PC-3 (cell line): ENCODE measurements at regions not wholly inside any gene's neighbourhood (a gene's known extent, or its start where the extent isn't known, plus 50 kb on each side); places are given as distances from the start of the nearest gene placed in this dataset.

Experiments used
- ATAC-seq: fragments of 200-7000 bp; cut with Tn5 transposase; 2 replicates; pipeline ENCODE4 v1.9.1; 2020; ENCODE audit warnings: mild to moderate bottlenecking, moderate library complexity
- BruUV-seq: library from RNA; stranded (reverse); fragments of 400-500 nt; replicated peaks from 2 replicates; lab custom pipeline; 2021; lab: Mats Ljungman, UMichigan
- CTCF ChIA-PET: fragments of 300-600 bp; sonication (Branson Sonifier 250); formaldehyde crosslinking; loops from one replicate; lab custom pipeline; 2022; ENCODE audit warnings: antibody characterized with exemption; lab: Charles Lee
- POLR2A ChIA-PET: fragments of 300-600 bp; sonication (Branson Sonifier 250); formaldehyde crosslinking; loops from one replicate; lab custom pipeline; 2022; ENCODE audit warnings: antibody characterized with exemption; ENCODE audit not compliant: unreplicated experiment; lab: Charles Lee
- DNase-seq: peaks from one replicate; pipeline ENCODE4 v3.0.0-alpha.2; 2015
- H2AFZ ChIP-seq: fragments of 300-600 bp; sonication (generic); 2 replicates; pipeline ENCODE4 v1.6.0; 2016; ENCODE audit warnings: antibody characterized with exemption, low read length
- H3F3A ChIP-seq: fragments of 300-600 bp; sonication (generic); one replicate; pipeline ENCODE4 v1.6.0; 2017; ENCODE audit warnings: antibody characterized with exemption, low read length, control low read depth, mild to moderate bottlenecking; ENCODE audit not compliant: unreplicated experiment
- H3K27ac ChIP-seq: fragments of 300-600 bp; sonication (generic); 2 replicates; pipeline ENCODE4 v1.5.1; 2016; ENCODE audit warnings: mild to moderate bottlenecking, low read length
- H3K27me3 ChIP-seq: fragments of 300-600 bp; sonication (generic); 2 replicates; pipeline ENCODE4 v1.6.1; 2016; ENCODE audit warnings: low read length, mixed read lengths
- H3K36me3 ChIP-seq: fragments of 300-600 bp; sonication (generic); 2 replicates; pipeline ENCODE4 v1.6.1; 2016; ENCODE audit warnings: low read depth, mixed run types, low read length, mixed read lengths
- H3K4me1 ChIP-seq: fragments of 300-600 bp; sonication (generic); 2 replicates; pipeline ENCODE4 v1.5.1; 2016; ENCODE audit warnings: low read length; ENCODE audit not compliant: insufficient read depth
- H3K4me2 ChIP-seq: fragments of 300-600 bp; sonication (generic); 2 replicates; pipeline ENCODE4 v1.6.0; 2016; ENCODE audit warnings: low read length
- H3K4me3 ChIP-seq: fragments of 300-600 bp; sonication (generic); 2 replicates; pipeline ENCODE4 v1.5.1; 2016; ENCODE audit warnings: mild to moderate bottlenecking, low read length, mixed read lengths
- H3K79me2 ChIP-seq: fragments of 300-600 bp; sonication (generic); 2 replicates; pipeline ENCODE4 v1.6.1; 2017; ENCODE audit warnings: low read length, mixed read lengths
- H3K9ac ChIP-seq: fragments of 300-600 bp; sonication (generic); 2 replicates; pipeline ENCODE4 v1.6.0; 2016; ENCODE audit warnings: mild to moderate bottlenecking, low read length
- H3K9me2 ChIP-seq: fragments of 300-600 bp; sonication (generic); replicated peaks from 2 replicates; pipeline ENCODE4 v1.6.1; 2016; ENCODE audit warnings: mixed run types, low read length, mixed read lengths
- H3K9me3 ChIP-seq: fragments of 300-600 bp; sonication (generic); 2 replicates; pipeline ENCODE4 v1.6.1; 2016; ENCODE audit warnings: low read length, mixed read lengths
- H4K20me1 ChIP-seq: fragments of 300-600 bp; sonication (generic); 2 replicates; pipeline ENCODE4 v1.6.1; 2016; ENCODE audit warnings: low read length, mixed read lengths
- EZH2 ChIP-seq: fragments of 300-600 bp; sonication (generic); IDR thresholded peaks from one replicate; pipeline ENCODE4 v1.6.1; 2017; ENCODE audit warnings: antibody characterized with exemption, mild to moderate bottlenecking, low read length; ENCODE audit not compliant: unreplicated experiment
- EZH2phosphoT487 ChIP-seq: fragments of 300-600 bp; sonication (generic); IDR thresholded peaks from 2 replicates; pipeline ENCODE4 v1.6.1; 2018; ENCODE audit warnings: mild to moderate bottlenecking, antibody characterized with exemption, low read length, borderline replicate concordance
- intact Hi-C: fragments of 100-400 bp; cut with micrococcal nuclease; formaldehyde crosslinking; loops from 2 replicates; pipeline ENCODE4 v1.9.0; 2023
- TF ChIP-seq, protein P1 (sequence below): fragments of 300-600 bp; sonication (generic); conservative IDR thresholded peaks from 2 replicates; pipeline ENCODE4 v1.5.1; 2017; ENCODE audit warnings: antibody characterized with exemption, low read depth, mild to moderate bottlenecking, low read length

DNA sequence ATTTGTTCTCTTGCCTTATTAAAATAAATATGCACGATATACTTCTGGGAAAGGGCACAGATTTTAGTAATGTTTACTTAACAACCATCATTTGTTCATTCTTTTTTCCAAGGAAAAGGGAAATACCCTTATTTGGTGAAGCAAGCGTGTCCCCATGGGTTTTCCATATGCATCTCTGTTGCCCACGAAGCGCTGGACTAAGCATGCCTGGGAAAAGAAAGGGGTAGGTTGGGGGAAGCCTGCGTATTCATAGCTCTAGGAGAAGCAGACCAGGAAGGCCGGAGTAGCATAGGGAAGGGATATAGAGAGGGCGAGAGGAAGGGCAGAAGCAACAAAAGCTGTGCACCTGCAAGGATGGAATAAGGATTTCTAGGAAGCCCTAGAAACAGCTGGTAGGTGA, 61.8 kb upstream of the ACO1 start:
- DNase-seq (no peak), ATAC-seq (no peak)
- intact Hi-C loops = no loop called here
- no peaks in the 10 kb centered on the region for H4K20me1 ChIP-seq
- no peaks in the 10 kb centered on the region for H3K4me1 ChIP-seq
- BruUV-seq = no TSS peak
- no peak overlapping the region for H3K4me2 ChIP-seq
- CTCF ChIA-PET = no interaction called here
- H3K36me3 ChIP-seq = no peaks in the 10 kb centered on the region
- POLR2A ChIA-PET = no interaction called here
- H3K27me3 ChIP-seq = peaks cover 51% of the 10 kb centered on the region
- no peaks in the 10 kb centered on the region for H3K9me3 ChIP-seq
- H3K79me2 ChIP-seq = no peaks in the 10 kb centered on the region
- H3K9me2 ChIP-seq = no peaks in the 10 kb centered on the region
- no peak overlapping the region for H3K4me3 ChIP-seq
- no peak overlapping the region for H3K9ac ChIP-seq
- no peak for TF ChIP-seq EZH2phosphoT487
- H3K27ac ChIP-seq = no peak overlapping the region
- no peak overlapping the region for H2AFZ ChIP-seq
- no peaks in the 10 kb centered on the region for H3F3A ChIP-seq

GRCh38 chr9:32326146-32326545, 58.3 kb upstream of the ACO1 start:
- H3K9me2 ChIP-seq = no peaks in the 10 kb centered on the region
- no TSS peak for BruUV-seq
- no peak for DNase-seq
- CTCF ChIA-PET = no interaction called here
- no peaks in the 10 kb centered on the region for H3F3A ChIP-seq
- H4K20me1 ChIP-seq = no peaks in the 10 kb centered on the region
- H3K36me3 ChIP-seq = no peaks in the 10 kb centered on the region
- POLR2A ChIA-PET = no interaction called here
- H3K9me3 ChIP-seq = no peaks in the 10 kb centered on the region
- no peak overlapping the region for H3K27ac ChIP-seq
- H3K4me1 ChIP-seq = no peaks in the 10 kb centered on the region
- intact Hi-C loops = no loop called here
- H3K9ac ChIP-seq = no peak overlapping the region
- no peak overlapping the region for H3K4me3 ChIP-seq
- no peak for TF ChIP-seq EZH2phosphoT487
- TF ChIP-seq, protein P1, sequence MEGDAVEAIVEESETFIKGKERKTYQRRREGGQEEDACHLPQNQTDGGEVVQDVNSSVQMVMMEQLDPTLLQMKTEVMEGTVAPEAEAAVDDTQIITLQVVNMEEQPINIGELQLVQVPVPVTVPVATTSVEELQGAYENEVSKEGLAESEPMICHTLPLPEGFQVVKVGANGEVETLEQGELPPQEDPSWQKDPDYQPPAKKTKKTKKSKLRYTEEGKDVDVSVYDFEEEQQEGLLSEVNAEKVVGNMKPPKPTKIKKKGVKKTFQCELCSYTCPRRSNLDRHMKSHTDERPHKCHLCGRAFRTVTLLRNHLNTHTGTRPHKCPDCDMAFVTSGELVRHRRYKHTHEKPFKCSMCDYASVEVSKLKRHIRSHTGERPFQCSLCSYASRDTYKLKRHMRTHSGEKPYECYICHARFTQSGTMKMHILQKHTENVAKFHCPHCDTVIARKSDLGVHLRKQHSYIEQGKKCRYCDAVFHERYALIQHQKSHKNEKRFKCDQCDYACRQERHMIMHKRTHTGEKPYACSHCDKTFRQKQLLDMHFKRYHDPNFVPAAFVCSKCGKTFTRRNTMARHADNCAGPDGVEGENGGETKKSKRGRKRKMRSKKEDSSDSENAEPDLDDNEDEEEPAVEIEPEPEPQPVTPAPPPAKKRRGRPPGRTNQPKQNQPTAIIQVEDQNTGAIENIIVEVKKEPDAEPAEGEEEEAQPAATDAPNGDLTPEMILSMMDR = no peak
- TF ChIP-seq EZH2 = no peak
- no peaks in the 10 kb centered on the region for H3K79me2 ChIP-seq
- no peak for ATAC-seq
- no peak overlapping the region for H2AFZ ChIP-seq
- H3K4me2 ChIP-seq = no peak overlapping the region
- peaks cover 24% of the 10 kb centered on the region; the same call in 1 of the 2 replicates for H3K27me3 ChIP-seq

- H3K9me3 ChIP-seq = no peaks in the 10 kb centered on the region
- no peak overlapping the region for H3K9ac ChIP-seq
- H3F3A ChIP-seq = no peaks in the 10 kb centered on the region
- ChIA-PET POLR2A (no interaction called here), CTCF (no interaction called here)
- H3K4me2 ChIP-seq = no peak overlapping the region
- H2AFZ ChIP-seq = no peak overlapping the region
- intact Hi-C loops = no loop called here
- BruUV-seq = no TSS peak
- H3K9me2 ChIP-seq = no peaks in the 10 kb centered on the region
- no peaks in the 10 kb centered on the region for H3K36me3 ChIP-seq
- H3K27ac ChIP-seq = no peak overlapping the region
- H3K4me1 ChIP-seq = no peaks in the 10 kb centered on the region
- H3K79me2 ChIP-seq = no peaks in the 10 kb centered on the region
- DNase-seq = no peak
- no peak overlapping the region for H3K4me3 ChIP-seq
- no peak for ATAC-seq
- peaks cover 47% of the 10 kb centered on the region for H3K27me3 ChIP-seq
- no peaks in the 10 kb centered on the region for H4K20me1 ChIP-seq
- TF ChIP-seq EZH2phosphoT487 (no peak), EZH2 (no peak)
Measured at GRCh38 chr9:32331240-32331639, 53.2 kb upstream of the ACO1 start.

DNA sequence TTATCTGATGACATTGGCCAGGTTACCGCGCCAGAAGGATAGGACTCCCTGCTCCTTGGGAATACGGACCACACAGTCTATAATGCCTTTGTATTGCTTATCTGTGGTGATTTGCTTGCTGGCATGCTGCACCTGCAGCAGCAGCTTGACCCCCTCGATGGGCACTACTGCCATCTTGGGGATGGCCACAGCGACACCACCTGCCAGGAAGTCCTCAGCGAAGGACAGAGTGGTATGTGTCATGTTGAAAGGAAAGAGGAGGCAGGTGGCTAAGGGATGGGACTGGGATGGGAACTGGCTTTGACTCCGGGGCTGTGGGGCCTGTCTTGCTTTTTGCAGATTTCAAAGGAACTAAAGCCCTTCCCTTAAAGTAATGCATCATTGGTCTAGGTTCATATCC, 50.3 kb upstream of the ACO1 start:
- no peaks in the 10 kb centered on the region for H3K9me3 ChIP-seq
- ATAC-seq (no peak), DNase-seq (no peak)
- H3K9ac ChIP-seq = no peak overlapping the region
- ChIA-PET POLR2A (no interaction called here), CTCF (no interaction called here)
- H3K79me2 ChIP-seq = no peaks in the 10 kb centered on the region
- no peaks in the 10 kb centered on the region for H3F3A ChIP-seq
- peaks cover 33% of the 10 kb centered on the region for H3K27me3 ChIP-seq
- no peaks in the 10 kb centered on the region for H3K36me3 ChIP-seq
- no peaks in the 10 kb centered on the region for H3K9me2 ChIP-seq
- H3K4me3 ChIP-seq = no peak overlapping the region
- 0 out of 2 replicates have a peak, but pooled peaks cover under 1% of the 10 kb centered on the region for H3K4me1 ChIP-seq
- no TSS peak for BruUV-seq
- H3K4me2 ChIP-seq = no peak overlapping the region
- no peak overlapping the region for H2AFZ ChIP-seq
- no peak overlapping the region for H3K27ac ChIP-seq
- no peak for TF ChIP-seq EZH2phosphoT487
- TF ChIP-seq, protein P1 = no peak
- TF ChIP-seq EZH2 = no peak
- no peaks in the 10 kb centered on the region for H4K20me1 ChIP-seq
- intact Hi-C loops = no loop called here
